Colonic mucosa (tissue), 4 donors: ENCODE measurements at regions not wholly inside any gene's neighbourhood (a gene's known extent, or its start where the extent isn't known, plus 50 kb on each side); places are given as distances from the start of the nearest gene placed in this dataset.

ENCODE experiments used
- DNase-seq: peaks from one replicate; pipeline ENCODE4 v3.0.0-alpha.2; 2020
- H3K27ac ChIP-seq: fragments of 200-600 bp; one replicate; pipeline ENCODE4 v1.8.0; 2021
- H3K27me3 ChIP-seq: fragments of 200-600 bp; one replicate; pipeline ENCODE4 v1.8.0; 2021
- H3K36me3 ChIP-seq: fragments of 200-600 bp; one replicate; pipeline ENCODE4 v1.8.0; 2021
- H3K4me1 ChIP-seq: fragments of 200-600 bp; one replicate; pipeline ENCODE4 v1.8.0; 2021; ENCODE audit warnings: mild to moderate bottlenecking
- H3K4me3 ChIP-seq: fragments of 200-600 bp; one replicate; pipeline ENCODE4 v1.8.0; 2021
- H3K9ac ChIP-seq, 2 donors: one replicate each; pipeline ENCODE4 v1.7.0; 2013; ENCODE audit warnings: control low read depth in 2 of 2, low read depth in 2 of 2, low read length in 2 of 2
- H3K9me3 ChIP-seq: fragments of 200-600 bp; one replicate; pipeline ENCODE4 v1.8.0; 2021
- CTCF ChIP-seq: fragments of 200-600 bp; IDR thresholded peaks from one replicate; pipeline ENCODE4 v1.8.0; 2022; ENCODE audit warnings: antibody characterized with exemption, mild to moderate bottlenecking
- intact Hi-C: fragments of 100-400 bp; cut with DNase I; formaldehyde crosslinking; loops from one replicate; pipeline ENCODE4 v1.14.1; 2022
- donor health status: healthy.
- donor health status: DM: no; HTN: no; CAD: no.
- donor health status: DM: no; HTN: no; CAD: no.

- Histone ChIP-seq H3K9ac (no peak overlapping the region), H3K4me1 (no peaks in the 10 kb centered on the region), H3K9me3 (no peaks in the 10 kb centered on the region), H3K27me3 (no peaks in the 10 kb centered on the region), H3K36me3 (no peaks in the 10 kb centered on the region), H3K4me3 (no peak overlapping the region), H3K27ac (no peak overlapping the region)
- intact Hi-C loops, result no loop called here
- no peak for TF ChIP-seq CTCF
- DNase-seq, result no peak
Measured at GRCh38 chr2:147297820-147298219, 547.0 kb upstream of the ACVR2A start.

GRCh38 chr2:147294825-147295392, 549.9 kb upstream of the ACVR2A start:
- intact Hi-C loops, result no loop called here
- Histone ChIP-seq H3K27ac (no peak overlapping the region), H3K36me3 (no peaks in the 10 kb centered on the region), H3K4me1 (no peaks in the 10 kb centered on the region), H3K9me3 (no peaks in the 10 kb centered on the region), H3K9ac (no peak overlapping the region), H3K4me3 (no peak overlapping the region), H3K27me3 (no peaks in the 10 kb centered on the region)
- DNase-seq, result no peak
- no peak for TF ChIP-seq CTCF

GRCh38 chr2:147293991-147294824, 550.6 kb upstream of the ACVR2A start:
- Histone ChIP-seq H3K27me3 (no peaks in the 10 kb centered on the region), H3K9me3 (no peaks in the 10 kb centered on the region), H3K36me3 (no peaks in the 10 kb centered on the region), H3K4me1 (no peaks in the 10 kb centered on the region), H3K27ac (no peak overlapping the region), H3K4me3 (no peak overlapping the region), H3K9ac (no peak overlapping the region)
- intact Hi-C loops, result no loop called here
- DNase-seq, result no peak
- no peak for TF ChIP-seq CTCF

- H3K27me3 ChIP-seq, result no peaks in the 10 kb centered on the region
- no peak for TF ChIP-seq CTCF
- intact Hi-C loops, result no loop called here
- H3K4me1 ChIP-seq, result no peaks in the 10 kb centered on the region
- no peaks in the 10 kb centered on the region for H3K36me3 ChIP-seq
- H3K4me3 ChIP-seq, result no peak overlapping the region
- DNase-seq, result no peak
- H3K9me3 ChIP-seq, result no peaks in the 10 kb centered on the region
- no peak overlapping the region for H3K9ac ChIP-seq
- H3K27ac ChIP-seq, result no peak overlapping the region
Measured at GRCh38 chr2:147288131-147288530, 556.7 kb upstream of the ACVR2A start.

- no peaks in the 10 kb centered on the region for H3K9me3 ChIP-seq
- H3K36me3 ChIP-seq, result no peaks in the 10 kb centered on the region
- H3K27ac ChIP-seq, result no peak overlapping the region
- no peaks in the 10 kb centered on the region for H3K27me3 ChIP-seq
- intact Hi-C loops, result no loop called here
- no peak for DNase-seq
- no peak overlapping the region for H3K4me3 ChIP-seq
- no peaks in the 10 kb centered on the region for H3K4me1 ChIP-seq
- no peak overlapping the region for H3K9ac ChIP-seq
- TF ChIP-seq CTCF, result no peak
Measured at GRCh38 chr2:147275943-147276342, 568.9 kb upstream of the ACVR2A start.
